Gastrocnemius medialis (tissue), 4 donors: ENCODE measurements at regions not wholly inside any gene's neighbourhood (a gene's known extent, or its start where the extent isn't known, plus 50 kb on each side); places are given as distances from the start of the nearest gene placed in this dataset.

ENCODE experiments used
- POLR2A ChIP-seq, 2 donors: fragments of 450-650 bp; IDR thresholded peaks; one replicate each; pipeline ENCODE4 v1.6.1; 2017; ENCODE audit warnings: antibody characterized with exemption in 2 of 2, mild to moderate bottlenecking in 2 of 2, moderate library complexity in 2 of 2
- TF ChIP-seq, protein P1 (sequence below), 5 experiments: fragments of 450-650 bp in 3 of 5; fragments of 200-600 bp in 2 of 5; sonication (generic) in 2 of 5; IDR thresholded peaks in 4 of 5; conservative IDR thresholded peaks in 1 of 5; 1 replicate in 4 of 5; 2 replicates in 1 of 5; pipeline ENCODE4 v1.5.1; 2016 to 2019; ENCODE audit warnings: antibody characterized with exemption in 5 of 5, mild to moderate bottlenecking in 3 of 5, moderate library complexity in 3 of 5

DNA sequence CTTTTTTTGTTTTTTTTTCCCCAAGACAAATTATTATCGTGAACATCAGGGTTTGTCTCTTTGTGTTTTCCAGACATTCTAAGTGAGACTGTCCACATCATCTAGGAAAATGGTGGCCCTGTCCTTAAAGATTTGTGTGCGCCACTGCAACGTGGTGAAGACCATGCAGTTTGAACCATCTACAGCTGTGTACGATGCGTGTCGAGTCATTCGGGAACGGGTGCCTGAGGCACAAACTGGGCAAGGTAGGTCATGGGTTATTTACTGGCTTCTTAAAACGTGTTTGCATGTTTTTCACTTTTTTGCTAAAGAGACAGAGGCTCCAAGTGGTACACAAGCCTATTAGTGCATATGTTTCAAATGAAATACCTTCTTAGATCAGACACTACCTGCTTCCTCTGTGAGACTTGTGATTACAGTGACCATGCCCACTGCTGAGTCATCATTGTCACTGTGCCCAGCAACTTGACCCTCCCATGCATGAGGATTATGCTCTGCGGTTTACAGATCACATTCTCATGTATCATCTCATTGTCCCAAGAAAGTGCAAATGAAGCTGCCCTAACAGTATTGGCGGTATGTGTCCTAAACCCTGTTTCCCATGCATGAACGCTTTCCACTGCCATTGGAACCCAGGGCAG is 395.2 kb upstream of the TPM1 start:
- TF ChIP-seq POLR2A (IDR thresholded peaks at IDR 0.05) = no peak
- TF ChIP-seq, protein P1, sequence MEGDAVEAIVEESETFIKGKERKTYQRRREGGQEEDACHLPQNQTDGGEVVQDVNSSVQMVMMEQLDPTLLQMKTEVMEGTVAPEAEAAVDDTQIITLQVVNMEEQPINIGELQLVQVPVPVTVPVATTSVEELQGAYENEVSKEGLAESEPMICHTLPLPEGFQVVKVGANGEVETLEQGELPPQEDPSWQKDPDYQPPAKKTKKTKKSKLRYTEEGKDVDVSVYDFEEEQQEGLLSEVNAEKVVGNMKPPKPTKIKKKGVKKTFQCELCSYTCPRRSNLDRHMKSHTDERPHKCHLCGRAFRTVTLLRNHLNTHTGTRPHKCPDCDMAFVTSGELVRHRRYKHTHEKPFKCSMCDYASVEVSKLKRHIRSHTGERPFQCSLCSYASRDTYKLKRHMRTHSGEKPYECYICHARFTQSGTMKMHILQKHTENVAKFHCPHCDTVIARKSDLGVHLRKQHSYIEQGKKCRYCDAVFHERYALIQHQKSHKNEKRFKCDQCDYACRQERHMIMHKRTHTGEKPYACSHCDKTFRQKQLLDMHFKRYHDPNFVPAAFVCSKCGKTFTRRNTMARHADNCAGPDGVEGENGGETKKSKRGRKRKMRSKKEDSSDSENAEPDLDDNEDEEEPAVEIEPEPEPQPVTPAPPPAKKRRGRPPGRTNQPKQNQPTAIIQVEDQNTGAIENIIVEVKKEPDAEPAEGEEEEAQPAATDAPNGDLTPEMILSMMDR (IDR thresholded peaks at IDR 0.05 in 4 of 5, conservative IDR thresholded peaks at IDR 0.05 in 1 of 5) = no peak
